Mucosa of descending colon (tissue), 3 donors: ENCODE measurements at regions not wholly inside any gene's neighbourhood (a gene's known extent, or its start where the extent isn't known, plus 50 kb on each side); places are given as distances from the start of the nearest gene placed in this dataset.

Experiments used
- ATAC-seq: fragments of 200-7000 bp; cut with Tn5 transposase; one replicate; pipeline ENCODE4 v1.9.1; 2020; ENCODE audit warnings: mild to moderate bottlenecking, moderate library complexity
- DNase-seq, 3 donors: peaks; one replicate each; pipeline ENCODE4 v3.0.0-alpha.2; 2020
- H3K36me3 ChIP-seq: fragments of 200-600 bp; one replicate; pipeline ENCODE4 v1.8.0; 2021; ENCODE audit warnings: low read depth, mild to moderate bottlenecking
- H3K4me1 ChIP-seq: fragments of 200-600 bp; one replicate; pipeline ENCODE4 v1.8.0; 2021; ENCODE audit warnings: low read depth, mild to moderate bottlenecking
- H3K4me3 ChIP-seq: fragments of 200-600 bp; one replicate; pipeline ENCODE4 v1.8.0; 2021; ENCODE audit warnings: mild to moderate bottlenecking
- H3K9me3 ChIP-seq: fragments of 200-600 bp; one replicate; pipeline ENCODE4 v1.8.0; 2021; ENCODE audit warnings: mild to moderate bottlenecking
- CTCF ChIP-seq: fragments of 200-600 bp; IDR thresholded peaks from one replicate; pipeline ENCODE4 v1.8.0; 2022; ENCODE audit warnings: antibody characterized with exemption, mild to moderate bottlenecking
- intact Hi-C, 2 donors: fragments of 100-400 bp; cut with DNase I in 1 of 2; cut with micrococcal nuclease in 1 of 2; formaldehyde crosslinking; loops; one replicate each; pipeline versions ENCODE4 v1.11.0 to v1.11.1; 2022; cut with DNase I, micrococcal nuclease
- donor health status: DM: no; HTN: no; CAD: no; lungs with moderate emphysema.
- donor health status: DM: no; HTN: no; CAD: no.
- donor health status: DM: no; HTN: yes; CAD: no.

- no peak for DNase-seq
- H3K4me1 ChIP-seq = no peaks in the 10 kb centered on the region
- intact Hi-C loops = no loop called here
- ATAC-seq = no peak
- no peaks in the 10 kb centered on the region for H3K36me3 ChIP-seq
- no peak overlapping the region for H3K4me3 ChIP-seq
- H3K9me3 ChIP-seq = no peaks in the 10 kb centered on the region
- TF ChIP-seq CTCF = no peak
Observed at GRCh38 chr14:66238969-66239368, 247.2 kb upstream of the CCDC196 start.

DNA sequence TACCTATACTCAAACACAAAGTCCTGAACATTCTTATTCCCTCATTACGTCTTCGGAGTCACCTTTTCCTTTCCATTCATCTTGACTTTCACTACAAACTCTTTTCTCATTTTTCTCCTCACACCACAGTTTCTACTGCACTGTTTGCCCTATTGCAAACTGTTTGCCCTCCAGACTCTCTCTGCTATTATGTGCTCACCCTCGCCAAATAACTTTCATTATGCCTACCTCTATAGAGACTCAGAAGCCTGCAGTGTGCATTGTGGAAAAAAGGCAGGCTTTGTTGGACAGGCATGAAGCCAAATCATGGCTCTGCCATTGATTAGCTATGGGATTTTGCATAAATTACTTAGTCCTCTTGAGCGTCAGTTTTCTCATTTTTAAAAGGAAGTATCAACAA lies 246.6 kb upstream of the CCDC196 start:
- no peaks in the 10 kb centered on the region for H3K4me1 ChIP-seq
- DNase-seq = no peak
- intact Hi-C loops = no loop called here
- ATAC-seq = no peak
- no peaks in the 10 kb centered on the region for H3K36me3 ChIP-seq
- TF ChIP-seq CTCF = no peak
- H3K9me3 ChIP-seq = no peaks in the 10 kb centered on the region
- H3K4me3 ChIP-seq = no peak overlapping the region

GRCh38 chr14:66240105-66240504 lies 246.1 kb upstream of the CCDC196 start:
- H3K4me3 ChIP-seq = no peak overlapping the region
- intact Hi-C loops = no loop called here
- TF ChIP-seq CTCF = no peak
- ATAC-seq = no peak
- no peaks in the 10 kb centered on the region for H3K9me3 ChIP-seq
- no peak for DNase-seq
- H3K36me3 ChIP-seq = no peaks in the 10 kb centered on the region
- H3K4me1 ChIP-seq = no peaks in the 10 kb centered on the region

GRCh38 chr14:66242001-66242400 lies 244.2 kb upstream of the CCDC196 start:
- Histone ChIP-seq H3K4me1 (no peaks in the 10 kb centered on the region), H3K9me3 (no peaks in the 10 kb centered on the region), H3K36me3 (no peaks in the 10 kb centered on the region), H3K4me3 (no peak overlapping the region)
- DNase-seq (no peak), ATAC-seq (no peak)
- TF ChIP-seq CTCF = no peak
- intact Hi-C loops = no loop called here

DNA sequence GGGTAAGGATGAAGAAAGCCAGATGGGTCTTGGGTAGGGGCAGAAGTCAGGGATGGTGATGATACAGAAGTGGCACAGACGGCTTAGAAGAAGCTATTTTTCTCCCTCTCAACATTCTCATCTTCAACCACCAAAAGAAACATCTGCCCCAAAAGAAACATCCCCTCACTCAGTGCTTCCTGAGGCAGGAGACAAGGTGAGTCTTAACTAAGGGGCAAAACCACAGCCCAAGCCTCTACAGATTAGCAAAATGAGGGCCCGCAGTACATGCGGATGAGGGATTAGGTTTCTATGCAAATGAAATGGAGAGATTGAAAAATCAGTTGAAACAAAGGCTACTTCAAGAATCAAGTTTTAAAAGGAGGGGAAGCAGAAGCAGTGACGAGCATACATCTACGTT lies 241.3 kb upstream of the CCDC196 start:
- Histone ChIP-seq H3K9me3 (no peaks in the 10 kb centered on the region), H3K4me1 (no peaks in the 10 kb centered on the region), H3K4me3 (no peak overlapping the region), H3K36me3 (no peaks in the 10 kb centered on the region)
- no peak for TF ChIP-seq CTCF
- intact Hi-C loops = no loop called here
- DNase-seq = no peak
- no peak for ATAC-seq

GRCh38 chr14:66247662-66248193 lies 238.4 kb upstream of the CCDC196 start:
- Histone ChIP-seq H3K9me3 (no peaks in the 10 kb centered on the region), H3K4me1 (no peaks in the 10 kb centered on the region), H3K4me3 (no peak overlapping the region), H3K36me3 (no peaks in the 10 kb centered on the region)
- ATAC-seq (no peak), DNase-seq (no peak)
- intact Hi-C loops = no loop called here
- no peak for TF ChIP-seq CTCF
